ENCODE measurements at regions not wholly inside any gene's neighbourhood (a gene's known extent, or its start where the extent isn't known, plus 50 kb on each side); places are given as distances from the start of the nearest gene placed in this dataset.

DNA sequence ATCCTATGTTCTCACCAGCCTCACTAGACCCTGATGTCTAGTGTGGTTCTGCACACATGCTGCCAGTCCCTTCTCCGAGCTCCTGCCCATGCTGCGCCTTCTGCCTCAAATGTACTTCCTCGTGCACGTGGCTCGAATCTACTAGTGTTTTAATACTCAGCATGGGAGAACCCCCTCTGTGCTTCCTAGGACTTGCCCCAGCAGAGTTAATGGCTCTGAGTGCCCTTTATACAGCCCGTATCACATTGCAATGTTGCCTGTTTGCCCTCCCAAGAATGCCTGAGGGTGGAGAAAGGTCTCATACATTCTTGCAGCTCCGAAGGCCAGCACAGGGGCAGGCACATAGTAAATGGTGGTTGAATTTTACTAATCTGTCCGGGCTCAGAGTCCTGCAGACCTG lies 190.8 kb upstream of the NLRP1 start:
- TF ChIP-seq EZH2phosphoT487 (IDR thresholded peaks at IDR 0.05): no peak
- TF ChIP-seq, protein P1, sequence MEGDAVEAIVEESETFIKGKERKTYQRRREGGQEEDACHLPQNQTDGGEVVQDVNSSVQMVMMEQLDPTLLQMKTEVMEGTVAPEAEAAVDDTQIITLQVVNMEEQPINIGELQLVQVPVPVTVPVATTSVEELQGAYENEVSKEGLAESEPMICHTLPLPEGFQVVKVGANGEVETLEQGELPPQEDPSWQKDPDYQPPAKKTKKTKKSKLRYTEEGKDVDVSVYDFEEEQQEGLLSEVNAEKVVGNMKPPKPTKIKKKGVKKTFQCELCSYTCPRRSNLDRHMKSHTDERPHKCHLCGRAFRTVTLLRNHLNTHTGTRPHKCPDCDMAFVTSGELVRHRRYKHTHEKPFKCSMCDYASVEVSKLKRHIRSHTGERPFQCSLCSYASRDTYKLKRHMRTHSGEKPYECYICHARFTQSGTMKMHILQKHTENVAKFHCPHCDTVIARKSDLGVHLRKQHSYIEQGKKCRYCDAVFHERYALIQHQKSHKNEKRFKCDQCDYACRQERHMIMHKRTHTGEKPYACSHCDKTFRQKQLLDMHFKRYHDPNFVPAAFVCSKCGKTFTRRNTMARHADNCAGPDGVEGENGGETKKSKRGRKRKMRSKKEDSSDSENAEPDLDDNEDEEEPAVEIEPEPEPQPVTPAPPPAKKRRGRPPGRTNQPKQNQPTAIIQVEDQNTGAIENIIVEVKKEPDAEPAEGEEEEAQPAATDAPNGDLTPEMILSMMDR (IDR thresholded peaks at IDR 0.05): no peak
- TF ChIP-seq EZH2 (IDR thresholded peaks at IDR 0.05): no peak
